Tibial nerve (tissue), 4 donors: ENCODE measurements at regions not wholly inside any gene's neighbourhood (a gene's known extent, or its start where the extent isn't known, plus 50 kb on each side); places are given as distances from the start of the nearest gene placed in this dataset.
"Not testable (repeated sequence)": the region's sequence is repeated elsewhere in the genome, so short reads cannot be mapped to it uniquely, and the experiment has no call there.

Source experiments
- DNase-seq, 2 donors: peaks; one replicate each; pipeline ENCODE4 v3.0.0-alpha.2; 2019; ENCODE audit warnings: low spot score in 2 of 2
- H3K27ac ChIP-seq, 4 donors: fragments of 200-600 bp; sonication (generic) in 3 of 4; one replicate each; pipeline ENCODE4 v1.5.1; 2017 to 2019; ENCODE audit warnings: mild to moderate bottlenecking in 1 of 4
- H3K27me3 ChIP-seq, 2 donors: fragments of 200-600 bp; sonication (generic) in 1 of 2; one replicate each; pipeline versions ENCODE4 v1.5.1 to v1.6.0; 2017 to 2019
- H3K36me3 ChIP-seq, 3 donors: fragments of 200-600 bp; sonication (generic); one replicate each; pipeline ENCODE4 v1.5.1; 2018 to 2019
- H3K4me1 ChIP-seq, 4 donors: fragments of 200-600 bp; sonication (generic) in 3 of 4; one replicate each; pipeline ENCODE4 v1.5.1; 2017 to 2019
- H3K4me3 ChIP-seq, 4 donors: fragments of 200-600 bp; sonication (generic) in 3 of 4; one replicate each; pipeline ENCODE4 v1.5.1; 2017 to 2019; ENCODE audit warnings: mild to moderate bottlenecking in 1 of 4, moderate library complexity in 1 of 4
- H3K9me3 ChIP-seq, 4 donors: fragments of 200-600 bp; sonication (generic) in 3 of 4; one replicate each; pipeline ENCODE4 v1.5.1; 2017 to 2019
- EP300 ChIP-seq, 2 donors: sonication (generic); formaldehyde crosslinking; IDR thresholded peaks; one replicate each; pipeline ENCODE4 v1.6.1; 2017; ENCODE audit warnings: antibody characterized with exemption in 2 of 2, mild to moderate bottlenecking in 1 of 2
- POLR2A ChIP-seq, 2 donors: fragments of 450-650 bp; IDR thresholded peaks; one replicate each; pipeline ENCODE4 v1.6.1; 2017; ENCODE audit warnings: antibody characterized with exemption in 2 of 2, mild to moderate bottlenecking in 2 of 2, moderate library complexity in 2 of 2
- WGBS, 2 donors: methylation state at CpG; one replicate each; pipeline ENCODE4 v1.1.5; 2018; 5-methylcytosine and 5-hydroxymethylcytosine counted together
- TF ChIP-seq, protein P1 (sequence below), 5 experiments: fragments of 200-600 bp in 3 of 5; fragments of 450-650 bp in 2 of 5; sonication (generic) in 3 of 5; IDR thresholded peaks; one replicate each; pipeline ENCODE4 v1.5.1; 2016 to 2019; ENCODE audit warnings: antibody characterized with exemption in 5 of 5, mild to moderate bottlenecking in 3 of 5, moderate library complexity in 2 of 5

- WGBS, 2 donors: 50 to 59% methylated on average over 2 of the region's 2 CpGs
- Histone ChIP-seq H3K36me3 (no peaks in the 10 kb centered on the region), H3K4me1 (no peaks in the 10 kb centered on the region), H3K27me3 (no peaks in the 10 kb centered on the region), H3K4me3 (no peak overlapping the region), H3K9me3 (no peaks in the 10 kb centered on the region), H3K27ac (no peak overlapping the region)
- TF ChIP-seq EP300 (IDR thresholded peaks at IDR 0.05) (no peak), POLR2A (IDR thresholded peaks at IDR 0.05) (no peak)
- TF ChIP-seq, protein P1, sequence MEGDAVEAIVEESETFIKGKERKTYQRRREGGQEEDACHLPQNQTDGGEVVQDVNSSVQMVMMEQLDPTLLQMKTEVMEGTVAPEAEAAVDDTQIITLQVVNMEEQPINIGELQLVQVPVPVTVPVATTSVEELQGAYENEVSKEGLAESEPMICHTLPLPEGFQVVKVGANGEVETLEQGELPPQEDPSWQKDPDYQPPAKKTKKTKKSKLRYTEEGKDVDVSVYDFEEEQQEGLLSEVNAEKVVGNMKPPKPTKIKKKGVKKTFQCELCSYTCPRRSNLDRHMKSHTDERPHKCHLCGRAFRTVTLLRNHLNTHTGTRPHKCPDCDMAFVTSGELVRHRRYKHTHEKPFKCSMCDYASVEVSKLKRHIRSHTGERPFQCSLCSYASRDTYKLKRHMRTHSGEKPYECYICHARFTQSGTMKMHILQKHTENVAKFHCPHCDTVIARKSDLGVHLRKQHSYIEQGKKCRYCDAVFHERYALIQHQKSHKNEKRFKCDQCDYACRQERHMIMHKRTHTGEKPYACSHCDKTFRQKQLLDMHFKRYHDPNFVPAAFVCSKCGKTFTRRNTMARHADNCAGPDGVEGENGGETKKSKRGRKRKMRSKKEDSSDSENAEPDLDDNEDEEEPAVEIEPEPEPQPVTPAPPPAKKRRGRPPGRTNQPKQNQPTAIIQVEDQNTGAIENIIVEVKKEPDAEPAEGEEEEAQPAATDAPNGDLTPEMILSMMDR (IDR thresholded peaks at IDR 0.05): no peak
- DNase-seq: no peak
Observed at GRCh38 chr14:29007990-29008389, 241.4 kb downstream of the FOXG1 start.

- 44 to 62% methylated on average over 5 to 10 of the region's 10 CpGs for WGBS, 2 donors
Observed at GRCh38 chr14:29016050-29016900, 249.7 kb downstream of the FOXG1 start.

DNA sequence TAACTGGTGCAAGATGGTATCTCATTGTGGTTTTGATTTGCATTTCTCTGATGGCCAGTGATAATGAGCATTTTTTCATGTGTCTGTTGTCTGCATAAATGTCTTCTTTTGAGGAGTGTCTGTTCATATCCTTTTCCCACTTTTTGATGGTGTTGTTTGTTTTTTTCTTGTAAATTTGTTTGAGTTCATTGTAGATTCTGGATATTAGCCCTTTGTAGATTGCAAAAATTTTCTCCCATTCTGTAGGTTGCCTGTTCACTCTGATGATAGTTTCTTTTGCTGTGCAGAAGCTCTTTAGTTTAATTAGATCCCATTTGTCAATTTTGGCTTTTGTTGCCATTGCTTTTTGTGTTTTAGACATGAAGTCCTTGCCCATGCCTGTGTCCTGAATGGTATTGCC, 256.9 kb downstream of the FOXG1 start:
- not testable (repeated sequence) for H3K4me3 ChIP-seq, DNase-seq, H3K27me3 ChIP-seq, H3K36me3 ChIP-seq, H3K27ac ChIP-seq, H3K4me1 ChIP-seq
- peaks cover 0 to 23% (median 0%) of the 10 kb centered on the region in 4 donors for H3K9me3 ChIP-seq

More at GRCh38 chr14:29016050-29016900, 249.7 kb downstream of the FOXG1 start:
- Histone ChIP-seq H3K27ac (no peak overlapping the region), H3K4me1 (no peaks in the 10 kb centered on the region), H3K36me3 (no peaks in the 10 kb centered on the region), H3K9me3 (no peaks in the 10 kb centered on the region), H3K27me3 (no peaks in the 10 kb centered on the region), H3K4me3 (no peak overlapping the region)
- TF ChIP-seq EP300 (IDR thresholded peaks at IDR 0.05): no peak
- TF ChIP-seq, protein P1 (IDR thresholded peaks at IDR 0.05): peak in 4 of 5 experiments; percentile 43 to 57 (median 48)
- DNase-seq: no peak

GRCh38 chr14:29027441-29027840, 260.9 kb downstream of the FOXG1 start:
- WGBS, 2 donors: 78 to 84% methylated on average over 3 of the region's 3 CpGs

DNA sequence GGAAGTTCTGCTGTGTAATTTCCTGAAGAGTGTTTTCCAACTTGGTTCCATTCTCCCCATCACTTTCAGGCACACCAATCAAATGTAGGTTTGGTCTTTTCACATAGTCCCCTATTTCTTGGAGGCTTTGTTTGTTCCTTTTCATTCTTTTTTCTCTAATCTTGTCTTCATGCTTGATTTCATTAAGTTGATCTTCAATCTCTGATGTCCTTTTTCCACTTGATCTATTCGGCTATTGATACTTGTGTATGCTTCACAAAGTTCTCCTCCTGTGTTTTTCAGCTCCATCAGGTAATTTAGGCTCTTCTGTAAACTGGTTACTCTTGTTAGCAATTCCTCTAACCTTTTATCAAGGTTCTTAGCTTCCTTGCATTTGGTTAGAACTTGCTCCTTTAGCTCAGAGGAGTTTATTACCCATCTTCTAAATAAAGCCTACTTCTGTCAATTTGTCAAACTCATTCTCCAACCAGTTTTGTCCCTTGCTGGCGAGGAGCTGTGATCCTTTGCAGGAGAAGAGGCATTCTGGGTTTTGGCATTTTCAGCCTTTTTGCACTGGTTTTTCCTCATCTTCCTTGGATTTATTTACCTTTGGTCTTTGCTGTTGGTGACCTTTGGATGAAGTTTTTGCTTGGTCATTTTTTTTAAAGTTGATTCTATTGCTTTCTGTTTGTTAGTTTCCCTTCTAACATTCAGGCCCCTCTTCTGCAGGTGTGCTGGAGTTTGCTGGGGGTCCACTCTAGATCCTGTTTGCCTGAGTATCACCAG, 261.5 kb downstream of the FOXG1 start:
- DNase-seq, H3K4me1 ChIP-seq, H3K27me3 ChIP-seq, H3K36me3 ChIP-seq, H3K27ac ChIP-seq, H3K4me3 ChIP-seq: not testable (repeated sequence)
- WGBS, 2 donors: 81 to 83% methylated on average over 2 of the region's 2 CpGs
- peaks cover 0 to 21% (median 0%) of the 10 kb centered on the region in 4 donors for H3K9me3 ChIP-seq

More at GRCh38 chr14:29027441-29027840, 260.9 kb downstream of the FOXG1 start:
- not testable (repeated sequence) for H3K4me3 ChIP-seq, H3K27ac ChIP-seq, DNase-seq, H3K36me3 ChIP-seq, H3K4me1 ChIP-seq, H3K27me3 ChIP-seq
- H3K9me3 ChIP-seq: peaks cover 0 to 23% (median 0%) of the 10 kb centered on the region in 4 donors

- Histone ChIP-seq H3K4me3 (no peak overlapping the region), H3K27me3 (no peaks in the 10 kb centered on the region), H3K27ac (no peak overlapping the region), H3K9me3 (peaks cover 0 to 21% (median 0%) of the 10 kb centered on the region in 4 donors), H3K36me3 (no peaks in the 10 kb centered on the region), H3K4me1 (no peaks in the 10 kb centered on the region)
- WGBS, 2 donors: 66 to 68% methylated on average over 7 of the region's 7 CpGs
- TF ChIP-seq, protein P1 (IDR thresholded peaks at IDR 0.05): no peak
- no peak for DNase-seq
Observed at GRCh38 chr14:29028973-29029582, 262.5 kb downstream of the FOXG1 start.
